H9 (cell line): ENCODE measurements at regions not wholly inside any gene's neighbourhood (a gene's known extent, or its start where the extent isn't known, plus 50 kb on each side); places are given as distances from the start of the nearest gene placed in this dataset.

Experiments used
- DNase-seq: peaks from one replicate; pipeline ENCODE4 v3.0.0-alpha.2; 2017
- H2AFZ ChIP-seq: one replicate; pipeline ENCODE4 v1.6.1; 2013; ENCODE audit warnings: mild to moderate bottlenecking, low read length, control low read depth, moderate library complexity
- H2AK5ac ChIP-seq: 2 replicates; pipeline ENCODE4 v1.6.1; 2013; ENCODE audit warnings: low read length, control low read depth, mixed read lengths; ENCODE audit not compliant: insufficient read length
- H2BK120ac ChIP-seq: one replicate; pipeline ENCODE4 v1.6.1; 2013; ENCODE audit warnings: low read depth, mild to moderate bottlenecking, low read length, control low read depth, inconsistent platforms; ENCODE audit not compliant: poor library complexity, severe bottlenecking
- H2BK12ac ChIP-seq: 2 replicates; pipeline ENCODE4 v1.6.1; 2013; ENCODE audit warnings: low read length, control low read depth, mixed read lengths, low read depth; ENCODE audit not compliant: insufficient read length
- H2BK15ac ChIP-seq: 2 replicates; pipeline ENCODE4 v1.6.1; 2013; ENCODE audit warnings: low read depth, low read length, control low read depth
- H2BK20ac ChIP-seq: one replicate; pipeline ENCODE4 v1.6.1; 2013; ENCODE audit warnings: low read depth, mild to moderate bottlenecking, low read length, control low read depth, inconsistent platforms; ENCODE audit not compliant: poor library complexity, severe bottlenecking
- H2BK5ac ChIP-seq: 2 replicates; pipeline ENCODE4 v1.6.1; 2013; ENCODE audit warnings: low read length, control low read depth, mixed read lengths; ENCODE audit not compliant: insufficient read length
- H3K14ac ChIP-seq: 2 replicates; pipeline ENCODE4 v1.6.1; 2013; ENCODE audit warnings: low read length, control low read depth; ENCODE audit not compliant: insufficient read depth
- H3K18ac ChIP-seq: 2 replicates; pipeline ENCODE4 v1.6.1; 2013; ENCODE audit warnings: low read depth, mild to moderate bottlenecking, mixed read lengths, low read length, control low read depth; ENCODE audit not compliant: insufficient read length
- H3K23ac ChIP-seq: 2 replicates; pipeline ENCODE4 v1.6.1; 2013; ENCODE audit warnings: low read length, control low read depth, mixed read lengths, low read depth; ENCODE audit not compliant: insufficient read length
- H3K23me2 ChIP-seq: 2 replicates; pipeline ENCODE4 v1.6.1; 2013; ENCODE audit warnings: low read depth, mild to moderate bottlenecking, mixed read lengths, low read length, control low read depth; ENCODE audit not compliant: insufficient read length, poor library complexity, severe bottlenecking
- H3K27ac ChIP-seq: 2 replicates; pipeline ENCODE4 v1.5.1; 2013; ENCODE audit warnings: low read length, control low read depth, mixed read lengths, low read depth; ENCODE audit not compliant: insufficient read length
- H3K27me3 ChIP-seq: 2 replicates; pipeline ENCODE4 v1.6.1; 2013; ENCODE audit warnings: low read length, control low read depth, inconsistent platforms; ENCODE audit not compliant: insufficient read depth
- H3K4ac ChIP-seq: 2 replicates; pipeline ENCODE4 v1.6.1; 2013; ENCODE audit warnings: low read depth, mild to moderate bottlenecking, control low read depth, inconsistent platforms, low read length, moderate library complexity
- H3K4me1 ChIP-seq: 2 replicates; pipeline ENCODE4 v1.6.1; 2013; ENCODE audit warnings: low read length, control low read depth, inconsistent platforms; ENCODE audit not compliant: insufficient read depth
- H3K4me2 ChIP-seq: 2 replicates; pipeline ENCODE4 v1.6.1; 2013; ENCODE audit warnings: low read length, control low read depth, mixed read lengths; ENCODE audit not compliant: insufficient read length, insufficient read depth
- H3K56ac ChIP-seq: 2 replicates; pipeline ENCODE4 v1.6.1; 2013; ENCODE audit warnings: low read depth, mild to moderate bottlenecking, mixed read lengths, low read length, control low read depth; ENCODE audit not compliant: insufficient read length
- H3K79me1 ChIP-seq: 2 replicates; pipeline ENCODE4 v1.6.1; 2013; ENCODE audit warnings: low read depth, mild to moderate bottlenecking, moderate library complexity, low read length, control low read depth, inconsistent platforms; ENCODE audit not compliant: insufficient read depth, poor library complexity, severe bottlenecking
- H3K79me2 ChIP-seq: 2 replicates; pipeline ENCODE4 v1.6.1; 2013; ENCODE audit warnings: low read length, control low read depth, inconsistent platforms; ENCODE audit not compliant: insufficient read depth
- H3K9ac ChIP-seq: 2 replicates; pipeline ENCODE4 v1.6.1; 2013; ENCODE audit warnings: low read length, control low read depth, mixed read lengths; ENCODE audit not compliant: insufficient read length; ENCODE audit errors: extremely low read depth
- H3K9me3 ChIP-seq: one replicate; pipeline ENCODE4 v1.6.1; 2013; ENCODE audit warnings: low read depth, low read length, inconsistent platforms; ENCODE audit not compliant: control insufficient read depth
- H3T11ph ChIP-seq: one replicate; pipeline ENCODE4 v1.6.1; 2013; ENCODE audit warnings: mild to moderate bottlenecking, low read length, control low read depth, inconsistent platforms
- H4K20me1 ChIP-seq: one replicate; pipeline ENCODE4 v1.6.1; 2013; ENCODE audit not compliant: control insufficient read depth, insufficient read length, insufficient read depth
- H4K5ac ChIP-seq: 2 replicates; pipeline ENCODE4 v1.6.1; 2013; ENCODE audit warnings: low read depth, mild to moderate bottlenecking, mixed read lengths, low read length, control low read depth; ENCODE audit not compliant: insufficient read length
- H4K8ac ChIP-seq: replicated peaks from 2 replicates; pipeline ENCODE4 v1.6.1; 2013; ENCODE audit warnings: low read length, control low read depth, mixed read lengths, low read depth; ENCODE audit not compliant: insufficient read length
- H4K91ac ChIP-seq: 2 replicates; pipeline ENCODE4 v1.6.1; 2013; ENCODE audit warnings: low read depth, mild to moderate bottlenecking, moderate library complexity, mixed read lengths, low read length, control low read depth; ENCODE audit not compliant: insufficient read length
- H3K27ac Mint-ChIP-seq, 3 experiments: 2 replicates in 2 of 3; 3 replicates in 1 of 3; pipeline ENCODE4 v1.8.0; 2020 to 2021; ENCODE audit warnings: mixed read lengths in 3 of 3, mild to moderate bottlenecking in 1 of 3, moderate library complexity in 1 of 3
- H3K27me3 Mint-ChIP-seq: 2 replicates; pipeline ENCODE4 v1.8.0; 2021; ENCODE audit warnings: low read depth, mild to moderate bottlenecking, moderate library complexity, mixed read lengths
- H3K36me3 Mint-ChIP-seq, 3 experiments: 2 replicates in 2 of 3; 3 replicates in 1 of 3; pipeline ENCODE4 v1.8.0; 2020 to 2021; ENCODE audit warnings: low read depth in 3 of 3, mixed read lengths in 3 of 3; ENCODE audit not compliant: insufficient read depth in 1 of 3
- H3K4me1 Mint-ChIP-seq, 2 experiments: 2 replicates each; pipeline ENCODE4 v1.8.0; 2020; ENCODE audit warnings: mixed read lengths in 2 of 2
- H3K4me3 Mint-ChIP-seq, 2 experiments: 2 replicates in 1 of 2; 3 replicates in 1 of 2; pipeline ENCODE4 v1.8.0; 2020 to 2021; ENCODE audit warnings: mild to moderate bottlenecking in 2 of 2, mixed read lengths in 2 of 2, moderate library complexity in 1 of 2
- H3K9me3 Mint-ChIP-seq, 2 experiments: 2 replicates in 1 of 2; 3 replicates in 1 of 2; pipeline ENCODE4 v1.8.0; 2020; ENCODE audit warnings: mild to moderate bottlenecking in 2 of 2, mixed read lengths in 2 of 2, moderate library complexity in 1 of 2
- CTCF ChIP-seq: fragments of 200-600 bp; sonication (generic); conservative IDR thresholded peaks from 3 replicates; pipeline ENCODE4 v1.8.0; 2021; ENCODE audit warnings: antibody characterized with exemption, mild to moderate bottlenecking
- whole genome bisulfite sequencing: extraction: QIAGEN DNeasy Blood & Tissue Kit; methylation state at CpG from one replicate; pipeline ENCODE4 v1.1.7; 2013; ENCODE audit warnings: missing lambda C conversion rate, low lambda C conversion rate, mixed read lengths; ENCODE audit not compliant: insufficient read length; ENCODE audit errors: extremely low coverage; 5-methylcytosine and 5-hydroxymethylcytosine counted together

GRCh38 chr12:75852143-75852542 is 179.4 kb downstream of the PHLDA1 start:
- H3K56ac ChIP-seq = no peak overlapping the region
- H2BK20ac ChIP-seq = no peak overlapping the region
- H3T11ph ChIP-seq = no peak overlapping the region
- no peak overlapping the region for H2BK15ac ChIP-seq
- no peak for DNase-seq
- Mint-ChIP-seq H3K9me3 (no peaks in the 10 kb centered on the region), H3K36me3 (no peaks in the 10 kb centered on the region; a peak in 1 of 7 replicates), H3K27me3 (no peaks in the 10 kb centered on the region), H3K4me1 (peaks cover 11 to 26% of the 10 kb centered on the region in 2 experiments), H3K27ac (no peak overlapping the region), H3K4me3 (no peak overlapping the region)
- no CpG with 5 or more reads among the region's 3 CpGs for WGBS
- H4K8ac ChIP-seq = no peak overlapping the region
- no peak overlapping the region for H3K18ac ChIP-seq
- no peak overlapping the region for H2AK5ac ChIP-seq
- peaks cover 3% of the 10 kb centered on the region; the same call in 1 of the 2 replicates for H3K4me1 ChIP-seq
- no peak overlapping the region for H3K9ac ChIP-seq
- H4K5ac ChIP-seq = no peak overlapping the region
- no peak overlapping the region for H3K4me2 ChIP-seq
- H3K9me3 ChIP-seq = no peaks in the 10 kb centered on the region
- H2BK120ac ChIP-seq = no peak overlapping the region
- no peaks in the 10 kb centered on the region for H3K79me1 ChIP-seq
- no peak overlapping the region for H2AFZ ChIP-seq
- H3K14ac ChIP-seq = no peak overlapping the region
- no peak for TF ChIP-seq CTCF
- no peak overlapping the region for H4K91ac ChIP-seq
- no peak overlapping the region for H3K27ac ChIP-seq
- H4K20me1 ChIP-seq = no peaks in the 10 kb centered on the region
- no peak overlapping the region for H2BK5ac ChIP-seq
- no peak overlapping the region for H3K23ac ChIP-seq
- H2BK12ac ChIP-seq = no peak overlapping the region
- no peaks in the 10 kb centered on the region for H3K79me2 ChIP-seq
- no peak overlapping the region for H3K4ac ChIP-seq
- H3K23me2 ChIP-seq = no peaks in the 10 kb centered on the region
- H3K27me3 ChIP-seq = no peaks in the 10 kb centered on the region
